ENCODE measurements at regions not wholly inside any gene's neighbourhood (a gene's known extent, or its start where the extent isn't known, plus 50 kb on each side); places are given as distances from the start of the nearest gene placed in this dataset.

- DNase-seq: no peak
Measured at GRCh38 chr4:106679063-106679462, 310.5 kb upstream of the GIMD1 start.

DNA sequence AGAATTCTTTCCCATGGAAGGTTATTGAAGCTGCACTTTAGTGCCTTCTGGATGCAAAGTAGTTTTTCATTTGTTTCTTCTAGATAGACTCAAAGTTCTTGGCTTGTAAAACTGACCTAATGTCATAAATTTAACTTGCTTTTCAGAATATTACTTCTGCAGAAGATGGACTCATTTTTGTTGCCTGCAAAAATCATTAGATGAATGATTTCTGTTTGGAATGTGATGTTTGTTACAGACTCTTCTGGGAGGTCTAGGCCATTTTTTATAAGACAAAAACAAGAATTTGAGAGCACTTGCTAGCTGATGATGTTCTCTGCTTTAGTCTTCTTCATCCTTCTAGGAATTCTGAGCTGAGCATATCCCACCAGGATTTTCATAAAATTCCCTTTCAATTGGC, 308.6 kb upstream of the GIMD1 start:
- no peak for DNase-seq

DNA sequence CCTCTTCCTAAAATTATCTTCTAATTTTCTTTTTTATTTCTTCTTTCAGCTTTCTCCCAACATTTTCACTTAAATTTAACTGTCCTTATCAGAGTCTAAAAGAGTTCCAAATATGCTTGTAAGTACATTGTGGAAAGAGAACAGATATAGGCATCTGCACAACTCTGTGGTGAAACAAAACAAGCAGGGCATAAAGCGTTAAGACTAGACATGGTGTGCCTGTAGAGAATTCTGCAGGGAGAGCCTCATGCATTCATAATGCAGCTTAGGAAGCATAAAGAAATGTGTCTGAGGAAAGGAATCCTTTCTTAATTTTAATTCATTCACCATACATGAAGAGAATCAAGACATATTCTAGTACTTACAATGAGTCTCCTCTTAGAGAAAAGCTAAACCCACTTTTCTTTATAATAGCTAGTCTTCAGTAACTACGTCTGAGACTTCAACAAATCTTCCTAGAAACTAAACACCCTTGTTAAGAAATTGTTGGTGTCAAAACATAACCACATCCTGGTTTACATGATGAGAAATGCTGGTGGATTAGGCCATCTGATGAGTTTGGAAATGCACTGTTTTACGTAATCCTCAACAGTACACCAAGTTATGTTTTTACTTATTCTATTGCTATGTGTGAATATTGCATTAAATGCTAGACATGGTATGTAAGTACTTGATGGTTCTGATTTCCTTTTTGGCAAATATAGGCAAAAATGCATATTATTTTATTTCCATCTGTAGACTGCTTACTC, 307.8 kb upstream of the GIMD1 start:
- DNase-seq: no peak

DNA sequence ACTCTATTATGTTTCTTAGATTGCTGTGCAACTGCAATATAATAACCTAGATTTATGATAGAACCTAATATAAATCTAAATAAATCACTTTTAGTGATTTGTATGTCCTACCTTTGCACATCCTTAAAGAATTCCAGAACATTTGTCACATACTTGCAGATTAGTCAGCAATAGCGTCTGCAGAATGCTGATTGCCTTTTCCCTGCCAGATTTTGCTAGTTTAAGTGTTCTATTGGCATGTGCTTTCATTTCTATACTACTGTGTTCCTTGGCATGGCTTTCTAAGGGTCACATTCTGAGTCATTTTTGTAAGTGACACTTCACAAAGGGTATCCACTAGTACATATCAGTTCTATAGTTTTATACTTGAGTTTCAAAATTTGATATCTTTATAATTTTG, 303.1 kb upstream of the GIMD1 start:
- no peak for DNase-seq

DNA sequence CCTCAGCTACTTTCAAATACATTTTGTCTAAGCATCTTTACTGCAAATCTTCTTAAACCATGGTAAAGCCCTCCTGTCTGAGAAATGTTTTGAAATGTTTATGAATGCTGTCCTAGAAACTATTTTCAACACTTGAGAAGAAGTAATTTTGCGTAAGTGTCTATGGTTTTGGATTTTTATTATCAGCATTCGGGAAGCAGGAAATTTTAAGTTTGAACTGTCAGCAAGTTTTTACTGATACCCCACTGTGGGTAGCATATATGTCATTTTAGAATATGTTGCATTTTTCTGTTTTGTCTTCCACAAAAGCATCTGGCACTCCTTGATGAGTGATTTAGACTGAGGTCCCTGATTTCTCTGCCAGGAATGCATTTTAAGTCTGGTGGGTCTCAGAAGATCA, 302.4 kb upstream of the GIMD1 start:
- no peak for DNase-seq

DNA sequence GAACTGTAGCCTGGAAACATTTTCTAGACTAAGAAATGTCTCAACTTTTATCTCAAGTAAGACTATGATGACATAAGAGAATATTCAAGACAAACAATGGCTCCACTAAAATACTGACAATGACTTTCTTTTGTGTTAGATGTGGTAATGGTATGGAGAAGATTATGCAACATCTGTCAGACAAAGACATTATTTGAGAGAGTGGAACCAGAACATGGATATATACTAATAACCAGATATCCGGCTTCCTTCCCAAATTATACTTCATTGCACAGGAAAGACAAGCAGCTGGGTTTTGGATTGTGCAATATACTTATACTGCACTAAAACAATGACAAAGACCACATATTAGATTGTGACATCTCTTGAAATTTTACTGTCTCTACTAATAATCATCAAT, 290.8 kb upstream of the GIMD1 start:
- DNase-seq: no peak

GRCh38 chr4:106652095-106652494, 283.5 kb upstream of the GIMD1 start:
- no peak for DNase-seq

GRCh38 chr4:106650701-106651100, 282.1 kb upstream of the GIMD1 start:
- no peak for DNase-seq

- no peak for DNase-seq
Measured at GRCh38 chr4:106647451-106647850, 278.9 kb upstream of the GIMD1 start.

DNA sequence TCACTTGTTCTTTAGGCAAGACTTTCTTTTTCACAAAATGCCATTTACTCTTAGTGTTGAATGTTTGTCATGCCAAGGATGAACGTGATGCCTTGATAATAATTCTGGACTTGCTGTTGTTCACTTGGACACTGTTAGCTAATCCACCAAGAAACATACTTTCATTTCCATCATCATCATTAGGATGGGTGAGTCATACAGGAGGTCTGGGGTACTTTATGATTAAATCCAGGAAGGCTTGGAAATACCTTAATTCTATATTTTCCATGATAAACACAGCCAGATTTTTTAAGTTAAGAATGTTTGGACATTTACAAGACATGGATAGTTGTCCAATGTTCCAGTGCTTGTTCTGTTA, 260.7 kb upstream of the GIMD1 start:
- DNase-seq: no peak

DNA sequence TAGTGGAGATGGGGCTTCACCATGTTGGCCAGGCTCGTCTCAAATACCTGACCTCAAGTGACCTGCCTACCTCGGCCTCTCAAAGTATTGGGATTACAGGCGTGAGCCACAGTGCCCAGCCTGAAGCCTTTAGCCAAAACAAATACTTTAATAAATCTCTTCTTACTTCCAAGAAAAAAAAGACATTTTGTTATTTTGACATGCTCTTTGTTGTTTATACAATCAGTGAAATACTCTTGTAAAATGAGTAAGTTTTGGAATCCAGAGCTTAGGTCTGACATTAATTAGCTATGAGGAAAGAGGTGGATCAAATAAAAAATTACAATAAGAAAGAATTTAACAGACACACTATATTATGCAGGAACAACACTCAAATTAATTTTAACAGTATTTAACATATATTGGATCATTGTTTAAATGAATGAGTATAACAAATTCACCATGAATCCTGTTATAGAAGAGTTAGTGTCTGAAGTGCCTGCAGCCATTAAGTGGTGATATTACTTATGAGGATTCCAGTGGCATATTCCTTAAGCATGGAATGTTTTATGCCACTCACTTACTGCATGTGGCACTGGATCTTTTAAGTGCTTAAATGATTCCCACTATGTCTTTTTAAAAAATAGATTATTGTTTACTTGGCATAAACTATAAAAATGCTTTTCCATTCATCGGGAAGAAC, 260.1 kb upstream of the GIMD1 start:
- DNase-seq: no peak

- DNase-seq: no peak
Measured at GRCh38 chr4:106627051-106627450, 258.5 kb upstream of the GIMD1 start.

DNA sequence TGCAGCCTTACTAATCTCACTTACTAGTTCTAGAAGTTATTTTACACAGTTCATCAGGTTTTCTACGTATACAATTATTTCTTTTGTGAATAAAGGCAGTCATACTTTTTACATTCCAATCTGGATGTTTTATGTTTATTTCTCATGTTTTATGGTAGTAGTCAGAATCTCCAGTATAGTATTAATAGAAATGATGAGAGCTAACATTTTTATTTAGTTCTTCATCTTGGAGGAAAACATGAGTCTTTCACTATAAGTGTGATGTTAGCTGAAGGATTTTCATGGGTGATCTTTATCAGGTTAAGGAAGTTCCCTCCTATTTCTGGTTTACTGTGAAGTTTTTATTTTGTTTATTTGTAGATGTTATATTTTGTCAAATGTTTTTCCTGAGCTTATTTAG, 256.1 kb upstream of the GIMD1 start:
- DNase-seq: no peak

DNA sequence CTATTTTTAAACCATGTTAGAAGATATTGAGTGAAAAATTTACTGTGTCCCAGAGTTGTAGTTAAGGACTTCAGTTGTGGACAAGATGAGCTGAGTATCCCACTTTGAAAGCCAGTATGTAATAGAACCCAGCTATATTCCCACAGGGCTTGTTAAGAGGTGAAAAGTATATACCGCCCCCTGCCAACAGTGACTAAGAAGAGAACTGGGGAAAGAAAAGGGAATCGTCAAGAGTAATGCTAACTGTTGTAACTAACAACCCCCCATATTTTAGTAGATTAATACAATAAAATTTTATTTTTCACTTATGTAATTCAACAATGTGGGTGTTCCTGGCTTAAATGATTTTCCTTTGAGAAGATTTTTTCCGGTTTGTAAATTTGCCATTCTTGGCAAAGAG, 250.4 kb upstream of the GIMD1 start:
- DNase-seq: no peak

DNA sequence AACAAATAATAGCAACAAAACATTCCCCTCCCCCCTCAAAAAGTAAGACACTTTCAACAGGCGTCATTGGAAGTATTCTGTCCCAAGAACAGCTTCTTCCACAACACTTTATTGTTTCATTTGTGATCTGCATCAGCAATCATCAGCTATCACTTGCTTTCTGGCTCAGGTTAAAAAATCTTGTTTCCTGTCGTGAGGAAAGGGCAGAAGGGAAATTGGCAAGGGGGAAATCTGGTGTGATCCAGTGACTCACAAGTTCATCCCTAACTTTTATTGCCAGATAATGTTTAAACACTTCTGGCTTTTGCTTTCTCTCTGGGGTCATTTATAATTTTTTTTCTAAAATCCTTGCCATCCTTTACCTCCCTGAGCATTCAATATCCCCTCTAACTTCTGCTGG, 247.4 kb upstream of the GIMD1 start:
- DNase-seq: no peak

- no peak for DNase-seq
Measured at GRCh38 chr4:106615410-106615945, 246.9 kb upstream of the GIMD1 start.

DNA sequence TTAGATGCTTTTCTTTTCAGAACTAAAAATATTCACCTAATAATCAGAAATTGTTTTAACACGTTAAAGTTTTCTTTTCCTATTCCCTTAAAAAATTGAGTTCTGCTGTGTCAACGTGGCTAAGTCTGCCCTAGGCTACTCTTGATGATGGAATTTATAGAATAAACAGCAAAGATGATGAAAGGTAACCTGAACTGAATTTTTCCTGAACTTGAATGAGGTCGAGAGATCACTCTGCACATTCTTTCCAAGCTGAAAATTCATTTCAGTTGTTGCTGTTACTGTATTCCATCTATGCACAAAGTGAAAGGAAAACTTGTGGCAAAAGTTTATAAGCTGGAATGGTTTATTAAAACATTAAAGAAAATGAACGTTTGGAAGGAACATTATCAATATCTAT, 245.9 kb upstream of the GIMD1 start:
- no peak for DNase-seq

GRCh38 chr4:106609917-106610316, 241.3 kb upstream of the GIMD1 start:
- DNase-seq: no peak

- DNase-seq: no peak
Measured at GRCh38 chr4:106607558-106607957, 239.0 kb upstream of the GIMD1 start.

DNA sequence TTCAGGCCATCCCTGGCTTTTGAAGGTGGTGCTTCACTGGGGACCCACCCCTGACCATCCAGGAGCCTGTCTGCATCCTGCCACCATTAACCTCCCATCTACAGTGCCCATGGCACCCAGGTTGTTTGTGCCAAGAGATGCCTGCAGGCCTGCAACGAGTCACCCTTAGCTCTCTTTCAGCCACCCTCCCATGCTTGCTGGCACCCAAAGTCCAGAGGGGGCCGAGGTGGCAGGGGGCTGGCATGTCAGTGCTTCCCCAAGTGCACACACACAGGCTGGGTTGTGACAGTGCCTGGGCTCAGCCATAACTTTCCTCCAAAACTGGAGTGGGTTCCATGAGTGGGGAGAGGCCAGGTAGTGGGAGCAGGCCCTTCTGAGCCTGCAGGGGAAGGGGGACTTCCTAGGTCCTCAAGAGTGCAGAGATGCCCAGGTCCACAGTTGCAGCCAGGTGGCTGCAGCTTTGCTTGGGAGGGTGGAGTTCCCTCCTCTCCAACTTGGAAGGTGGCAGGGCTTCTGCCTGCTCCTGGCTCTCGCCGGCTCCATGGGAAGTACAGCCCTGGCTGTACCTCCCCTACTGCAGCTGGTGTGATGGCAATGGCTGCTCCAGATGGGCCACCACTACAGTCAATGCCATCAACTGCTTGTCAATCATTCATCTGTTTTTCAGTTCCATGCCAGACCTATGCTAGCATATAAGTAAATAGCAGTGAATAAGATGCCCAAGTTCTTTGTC, 235.9 kb upstream of the GIMD1 start:
- DNase-seq: no peak

GRCh38 chr4:106603471-106603870, 234.9 kb upstream of the GIMD1 start:
- DNase-seq: no peak

- no peak for DNase-seq
Measured at GRCh38 chr4:106602711-106603110, 234.1 kb upstream of the GIMD1 start.

DNA sequence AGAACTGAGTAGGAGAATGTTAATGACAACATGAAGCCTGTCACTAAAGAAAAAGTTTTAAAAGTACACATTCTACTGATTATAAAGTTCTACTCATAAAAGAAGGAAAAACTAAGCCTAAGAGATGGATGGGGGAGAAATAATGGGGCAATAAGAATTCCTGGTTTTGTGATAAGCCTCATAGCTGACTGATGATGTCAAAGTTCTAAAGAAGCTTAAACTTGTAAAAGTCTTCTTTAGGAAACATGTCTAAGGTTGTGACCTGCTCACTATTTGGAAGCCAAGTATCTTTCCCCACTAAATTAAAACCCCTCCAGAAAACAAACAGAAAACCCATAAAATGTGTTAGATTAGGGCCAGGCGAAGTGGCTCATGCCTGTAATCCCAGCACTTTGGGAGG, 232.9 kb upstream of the GIMD1 start:
- no peak for DNase-seq
